ENCODE measurements at regions not wholly inside any gene's neighbourhood (a gene's known extent, or its start where the extent isn't known, plus 50 kb on each side); places are given as distances from the start of the nearest gene placed in this dataset.

DNA sequence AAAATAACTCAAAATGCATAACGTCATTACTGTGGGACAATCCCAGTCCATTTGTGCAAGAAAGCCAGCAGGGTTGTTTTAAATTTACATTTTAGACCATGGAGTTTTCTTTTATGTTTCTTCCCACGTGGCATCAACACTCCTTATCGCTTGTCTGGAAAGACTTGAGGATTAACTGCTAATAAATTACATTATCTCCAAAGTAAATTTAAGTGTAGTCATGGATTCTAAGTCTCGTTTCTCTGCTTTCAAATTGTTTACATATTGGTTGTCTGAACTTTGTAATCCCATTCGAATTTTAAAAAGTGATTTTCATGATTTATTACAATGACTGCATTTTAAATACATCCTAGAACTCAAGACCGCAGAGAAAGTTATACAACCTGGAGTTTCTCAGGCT, 119.3 kb upstream of the ADAMTS5 start:
- no peak for TF ChIP-seq CTCF (IDR thresholded peaks at IDR 0.05; ENCODE audit: borderline replicate concordance, extremely low read depth, low read length, poor library complexity, severe bottlenecking)
- no peak for TF ChIP-seq EZH2 (IDR thresholded peaks at IDR 0.05; ENCODE audit: borderline replicate concordance, low read depth, low read length, severe bottlenecking)
